PFSK-1 (cell line): ENCODE measurements at regions not wholly inside any gene's neighbourhood (a gene's known extent, or its start where the extent isn't known, plus 50 kb on each side); places are given as distances from the start of the nearest gene placed in this dataset.

Experiments
- FOXP2 ChIP-seq: optimal IDR thresholded peaks from 2 replicates; pipeline ENCODE3; 2011; ENCODE audit warnings: borderline replicate concordance, control low read depth, inconsistent platforms; ENCODE audit not compliant: insufficient read depth; ENCODE audit errors: extremely low read length, extremely low read depth
- POLR2AphosphoS5 ChIP-seq: IDR thresholded peaks from 2 replicates; pipeline ENCODE4 v1.6.1; 2012; ENCODE audit warnings: low read depth, mild to moderate bottlenecking, control low read depth, low read length, moderate library complexity
- SIN3A ChIP-seq: IDR thresholded peaks from 2 replicates; pipeline ENCODE4 v1.6.1; 2012; ENCODE audit warnings: mild to moderate bottlenecking, low read length, moderate library complexity, borderline replicate concordance; ENCODE audit not compliant: insufficient read depth
- TAF1 ChIP-seq: IDR thresholded peaks from 2 replicates; pipeline ENCODE4 v1.6.1; 2012; ENCODE audit warnings: low read length, control low read depth, borderline replicate concordance; ENCODE audit not compliant: insufficient read depth
- TF ChIP-seq, protein P1 (sequence below), 2 experiments: IDR thresholded peaks; 2 replicates each; pipeline versions ENCODE4 v1.6.1 to v1.8.0; 2011 to 2012; ENCODE audit warnings: low read depth in 2 of 2, low read length in 2 of 2, control low read depth in 1 of 2, inconsistent platforms in 1 of 2, mild to moderate bottlenecking in 1 of 2, moderate library complexity in 1 of 2; ENCODE audit not compliant: insufficient read depth in 1 of 2

- TF ChIP-seq POLR2AphosphoS5 = no peak
- no peak for TF ChIP-seq SIN3A
- no peak for TF ChIP-seq TAF1
- TF ChIP-seq, protein P1, sequence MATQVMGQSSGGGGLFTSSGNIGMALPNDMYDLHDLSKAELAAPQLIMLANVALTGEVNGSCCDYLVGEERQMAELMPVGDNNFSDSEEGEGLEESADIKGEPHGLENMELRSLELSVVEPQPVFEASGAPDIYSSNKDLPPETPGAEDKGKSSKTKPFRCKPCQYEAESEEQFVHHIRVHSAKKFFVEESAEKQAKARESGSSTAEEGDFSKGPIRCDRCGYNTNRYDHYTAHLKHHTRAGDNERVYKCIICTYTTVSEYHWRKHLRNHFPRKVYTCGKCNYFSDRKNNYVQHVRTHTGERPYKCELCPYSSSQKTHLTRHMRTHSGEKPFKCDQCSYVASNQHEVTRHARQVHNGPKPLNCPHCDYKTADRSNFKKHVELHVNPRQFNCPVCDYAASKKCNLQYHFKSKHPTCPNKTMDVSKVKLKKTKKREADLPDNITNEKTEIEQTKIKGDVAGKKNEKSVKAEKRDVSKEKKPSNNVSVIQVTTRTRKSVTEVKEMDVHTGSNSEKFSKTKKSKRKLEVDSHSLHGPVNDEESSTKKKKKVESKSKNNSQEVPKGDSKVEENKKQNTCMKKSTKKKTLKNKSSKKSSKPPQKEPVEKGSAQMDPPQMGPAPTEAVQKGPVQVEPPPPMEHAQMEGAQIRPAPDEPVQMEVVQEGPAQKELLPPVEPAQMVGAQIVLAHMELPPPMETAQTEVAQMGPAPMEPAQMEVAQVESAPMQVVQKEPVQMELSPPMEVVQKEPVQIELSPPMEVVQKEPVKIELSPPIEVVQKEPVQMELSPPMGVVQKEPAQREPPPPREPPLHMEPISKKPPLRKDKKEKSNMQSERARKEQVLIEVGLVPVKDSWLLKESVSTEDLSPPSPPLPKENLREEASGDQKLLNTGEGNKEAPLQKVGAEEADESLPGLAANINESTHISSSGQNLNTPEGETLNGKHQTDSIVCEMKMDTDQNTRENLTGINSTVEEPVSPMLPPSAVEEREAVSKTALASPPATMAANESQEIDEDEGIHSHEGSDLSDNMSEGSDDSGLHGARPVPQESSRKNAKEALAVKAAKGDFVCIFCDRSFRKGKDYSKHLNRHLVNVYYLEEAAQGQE (IDR thresholded peaks at IDR 0.05; ENCODE audit: insufficient read depth in 1 of 2, low read depth in 2 of 2, low read length in 2 of 2) = no peak
- no peak for TF ChIP-seq FOXP2
Measured at GRCh38 chr13:65555962-65556361, 1674.2 kb downstream of the PCDH9 start.

- TF ChIP-seq, protein P1 (IDR thresholded peaks at IDR 0.05; ENCODE audit: insufficient read depth in 1 of 2, low read depth in 2 of 2, low read length in 2 of 2) = no peak
- TF ChIP-seq SIN3A (no peak), POLR2AphosphoS5 (no peak), TAF1 (no peak)
Measured at GRCh38 chr13:65553096-65553727, 1676.9 kb downstream of the PCDH9 start.

GRCh38 chr13:65551208-65551607 is 1678.9 kb downstream of the PCDH9 start:
- no peak for TF ChIP-seq SIN3A
- no peak for TF ChIP-seq TAF1
- TF ChIP-seq, protein P1 (IDR thresholded peaks at IDR 0.05; ENCODE audit: insufficient read depth in 1 of 2, low read depth in 2 of 2, low read length in 2 of 2) = no peak
- TF ChIP-seq POLR2AphosphoS5 = no peak
- TF ChIP-seq FOXP2 = no peak

DNA sequence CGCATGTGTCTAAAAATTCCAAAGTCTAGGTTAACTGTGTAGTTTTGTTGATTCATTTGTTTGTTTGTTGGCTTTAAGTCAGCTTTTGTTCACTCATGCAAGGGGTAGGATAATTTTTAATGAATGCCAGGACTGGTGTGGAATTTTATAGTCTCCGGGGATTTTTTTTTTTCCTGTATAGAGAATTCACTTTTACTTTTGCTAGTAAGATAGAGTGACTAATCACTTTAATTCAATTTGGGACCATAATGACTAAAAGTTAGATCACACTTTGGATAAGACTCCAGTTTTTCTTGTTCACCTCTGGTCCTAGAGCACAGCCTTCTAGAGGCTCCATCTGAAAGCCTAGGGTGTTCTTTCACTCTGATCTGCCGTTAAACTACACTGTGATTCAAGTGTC is 1690.0 kb downstream of the PCDH9 start:
- no peak for TF ChIP-seq POLR2AphosphoS5
- no peak for TF ChIP-seq TAF1
- TF ChIP-seq FOXP2 = no peak
- TF ChIP-seq, protein P1 (IDR thresholded peaks at IDR 0.05; ENCODE audit: insufficient read depth in 1 of 2, low read depth in 2 of 2, low read length in 2 of 2) = no peak
- TF ChIP-seq SIN3A = no peak
